Calu3 (cell line): ENCODE measurements at regions not wholly inside any gene's neighbourhood (a gene's known extent, or its start where the extent isn't known, plus 50 kb on each side); places are given as distances from the start of the nearest gene placed in this dataset.

Source experiments
- BruUV-seq: library from RNA; stranded (reverse); fragments of 400-500 nt; replicated peaks from 2 replicates; lab custom pipeline; 2021; lab: Mats Ljungman, UMichigan
- CTCF ChIA-PET: fragments of 300-600 bp; sonication (Branson Sonifier 250); formaldehyde crosslinking; loops from one replicate; lab custom pipeline; 2022; ENCODE audit warnings: antibody characterized with exemption; lab: Charles Lee
- DNase-seq: peaks from one replicate; pipeline ENCODE4 v3.0.0; 2022
- H3K27ac Mint-ChIP-seq: one replicate; pipeline ENCODE4 v1.8.0; 2022; ENCODE audit warnings: mixed read lengths; ENCODE audit not compliant: unreplicated experiment
- H3K27me3 Mint-ChIP-seq: one replicate; pipeline ENCODE4 v1.8.0; 2022; ENCODE audit warnings: mixed read lengths; ENCODE audit not compliant: unreplicated experiment
- H3K36me3 Mint-ChIP-seq: one replicate; pipeline ENCODE4 v1.8.0; 2022; ENCODE audit warnings: mild to moderate bottlenecking, moderate library complexity, mixed read lengths; ENCODE audit not compliant: insufficient read depth, unreplicated experiment
- H3K4me1 Mint-ChIP-seq: one replicate; pipeline ENCODE4 v1.8.0; 2022; ENCODE audit warnings: mild to moderate bottlenecking, low read depth, mixed read lengths; ENCODE audit not compliant: unreplicated experiment
- H3K4me3 Mint-ChIP-seq: one replicate; pipeline ENCODE4 v1.8.0; 2022; ENCODE audit warnings: mild to moderate bottlenecking, low read depth, moderate library complexity, mixed read lengths; ENCODE audit not compliant: unreplicated experiment
- H3K9me3 Mint-ChIP-seq: one replicate; pipeline ENCODE4 v1.8.0; 2022; ENCODE audit warnings: low read depth, mixed read lengths; ENCODE audit not compliant: unreplicated experiment
- CTCF ChIP-seq: fragments of 200-600 bp; IDR thresholded peaks from one replicate; pipeline ENCODE4 v1.8.0; 2022; ENCODE audit warnings: antibody characterized with exemption; ENCODE audit not compliant: unreplicated experiment
- intact Hi-C: fragments of 100-400 bp; cut with micrococcal nuclease; formaldehyde crosslinking; loops from one replicate; pipeline ENCODE4 v1.10.0; 2022; ENCODE audit not compliant: unreplicated experiment

DNA sequence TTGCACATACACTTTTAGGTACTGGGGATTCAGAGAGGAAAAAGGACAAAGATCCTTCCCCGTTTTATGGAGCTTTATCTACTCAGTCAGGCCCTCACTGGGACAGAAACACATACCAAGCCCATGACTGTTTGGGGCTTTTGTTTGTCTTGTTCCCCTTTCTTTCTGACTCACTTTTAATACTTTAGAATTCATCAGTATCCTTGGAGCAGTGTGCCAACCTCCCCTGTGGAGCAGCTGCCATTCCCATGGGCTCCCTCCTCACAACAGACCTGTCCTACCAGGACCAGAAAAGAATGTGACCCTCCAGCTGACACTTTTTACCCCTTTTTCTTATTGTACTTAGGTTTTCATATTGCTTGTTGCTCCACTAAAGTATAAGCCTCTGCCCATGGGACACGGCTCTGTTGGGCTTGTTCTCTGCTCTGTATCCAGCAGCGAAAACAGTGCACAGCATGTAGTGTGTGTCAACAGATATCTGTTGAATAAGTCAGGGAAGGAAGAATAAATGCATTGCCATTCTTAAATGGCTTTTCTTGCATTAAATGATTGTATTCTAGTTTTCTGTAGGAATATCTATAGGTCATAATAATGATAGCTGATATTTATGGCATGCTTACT is 431.1 kb downstream of the EFNB2 start:
- Mint-ChIP-seq H3K27ac (peak overlapping the region; percentile 93), H3K27me3 (no peaks in the 10 kb centered on the region), H3K4me1 (peaks cover 22% of the 10 kb centered on the region), H3K36me3 (peaks cover 8% of the 10 kb centered on the region), H3K9me3 (no peaks in the 10 kb centered on the region), H3K4me3 (peak overlapping the region; percentile 50)
- BruUV-seq, result no TSS peak
- intact Hi-C loops, result loop anchor here (5.0 kb wide), 1 partner anchor 38 kb away; no protein-coding TSS in a partner anchor
- CTCF ChIA-PET, result no interaction called here
- peak; percentile 6 for DNase-seq
- no peak for TF ChIP-seq CTCF

- peaks cover 28% of the 10 kb centered on the region for H3K4me1 Mint-ChIP-seq
- CTCF ChIA-PET, result no interaction called here
- peaks cover 8% of the 10 kb centered on the region for H3K36me3 Mint-ChIP-seq
- peak; percentile 20 for DNase-seq
- H3K4me3 Mint-ChIP-seq, result peak overlapping the region; percentile 50
- H3K27ac Mint-ChIP-seq, result peak overlapping the region; percentile 93
- TF ChIP-seq CTCF, result no peak
- BruUV-seq, result no TSS peak
- intact Hi-C loops, result loop anchor here (5.0 kb wide), 1 partner anchor 39 kb away; no protein-coding TSS in a partner anchor
- H3K9me3 Mint-ChIP-seq, result no peaks in the 10 kb centered on the region
- no peaks in the 10 kb centered on the region for H3K27me3 Mint-ChIP-seq
Measured at GRCh38 chr13:106103779-106104178, 431.7 kb downstream of the EFNB2 start.

DNA sequence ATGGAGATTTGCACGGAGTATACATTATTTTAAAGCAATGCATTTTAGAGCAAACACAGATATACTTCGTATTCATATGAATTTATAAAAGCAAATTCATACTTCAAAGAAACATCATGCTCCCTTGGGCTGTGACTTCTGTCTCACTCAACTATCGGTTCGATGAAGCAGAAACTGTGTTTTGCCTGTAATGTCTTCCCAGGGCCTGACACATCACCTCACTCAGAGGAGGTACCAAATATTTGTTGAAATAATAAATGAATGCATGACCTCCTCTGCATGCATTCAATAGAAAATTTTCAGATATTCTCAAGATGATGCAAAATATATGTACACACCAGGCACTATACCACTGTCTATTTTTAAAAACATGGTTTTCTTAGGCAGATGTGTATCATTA is 432.7 kb downstream of the EFNB2 start:
- no peak for TF ChIP-seq CTCF
- H3K9me3 Mint-ChIP-seq, result no peaks in the 10 kb centered on the region
- H3K27me3 Mint-ChIP-seq, result no peaks in the 10 kb centered on the region
- intact Hi-C loops, result loop anchor here (5.0 kb wide), 1 partner anchor 40 kb away; no protein-coding TSS in a partner anchor
- no peak overlapping the region for H3K27ac Mint-ChIP-seq
- H3K4me1 Mint-ChIP-seq, result peaks cover 36% of the 10 kb centered on the region
- H3K36me3 Mint-ChIP-seq, result peaks cover 8% of the 10 kb centered on the region
- CTCF ChIA-PET, result no interaction called here
- no peak overlapping the region for H3K4me3 Mint-ChIP-seq
- no peak for DNase-seq
- no TSS peak for BruUV-seq

- no peaks in the 10 kb centered on the region for H3K9me3 Mint-ChIP-seq
- H3K27me3 Mint-ChIP-seq, result no peaks in the 10 kb centered on the region
- H3K27ac Mint-ChIP-seq, result no peak overlapping the region
- no TSS peak for BruUV-seq
- CTCF ChIA-PET, result no interaction called here
- no peak for DNase-seq
- H3K4me1 Mint-ChIP-seq, result peaks cover 43% of the 10 kb centered on the region
- intact Hi-C loops, result loop anchor here (5.0 kb wide), 1 partner anchor 41 kb away; no protein-coding TSS in a partner anchor
- H3K4me3 Mint-ChIP-seq, result no peak overlapping the region
- TF ChIP-seq CTCF, result no peak
- H3K36me3 Mint-ChIP-seq, result peaks cover 8% of the 10 kb centered on the region
Measured at GRCh38 chr13:106101201-106101600, 434.3 kb downstream of the EFNB2 start.
